ENCODE measurements at regions not wholly inside any gene's neighbourhood (a gene's known extent, or its start where the extent isn't known, plus 50 kb on each side); places are given as distances from the start of the nearest gene placed in this dataset.
"Not testable (repeated sequence)": the region's sequence is repeated elsewhere in the genome, so short reads cannot be mapped to it uniquely, and the experiment has no call there.

GRCh38 chr7:145102199-145102598 is 266.3 kb upstream of the TPK1 start:
- DNase-seq (ENCODE audit: low read depth) = not testable (repeated sequence)

GRCh38 chr7:145092766-145093165 is 256.9 kb upstream of the TPK1 start:
- no peak for DNase-seq (ENCODE audit: low read depth)

GRCh38 chr7:145088111-145088745 is 252.4 kb upstream of the TPK1 start:
- DNase-seq (ENCODE audit: low read depth) = no peak

- DNase-seq (ENCODE audit: low read depth) = no peak
Measured at GRCh38 chr7:145082366-145083161, 246.7 kb upstream of the TPK1 start.

- DNase-seq (ENCODE audit: low read depth) = no peak
Measured at GRCh38 chr7:145065473-145065872, 229.6 kb upstream of the TPK1 start.

GRCh38 chr7:145064114-145064513 is 228.3 kb upstream of the TPK1 start:
- DNase-seq (ENCODE audit: low read depth) = no peak

GRCh38 chr7:145053781-145054180 is 217.9 kb upstream of the TPK1 start:
- no peak for DNase-seq (ENCODE audit: low read depth)

- no peak for DNase-seq (ENCODE audit: low read depth)
Measured at GRCh38 chr7:145050415-145050814, 214.6 kb upstream of the TPK1 start.

GRCh38 chr7:145036604-145037405 is 201.0 kb upstream of the TPK1 start:
- DNase-seq (ENCODE audit: low read depth) = peak; percentile 11

- no peak for DNase-seq (ENCODE audit: low read depth)
Measured at GRCh38 chr7:145031162-145031561, 195.3 kb upstream of the TPK1 start.

- no peak for DNase-seq (ENCODE audit: low read depth)
Measured at GRCh38 chr7:145030754-145031153, 194.9 kb upstream of the TPK1 start.

- no peak for DNase-seq (ENCODE audit: low read depth)
Measured at GRCh38 chr7:145020454-145020853, 184.6 kb upstream of the TPK1 start.

GRCh38 chr7:145016068-145016467 is 180.2 kb upstream of the TPK1 start:
- DNase-seq (ENCODE audit: low read depth) = no peak

- no peak for DNase-seq (ENCODE audit: low read depth)
Measured at GRCh38 chr7:145009876-145010275, 174.0 kb upstream of the TPK1 start.

- no peak for DNase-seq (ENCODE audit: low read depth)
Measured at GRCh38 chr7:145005601-145006000, 169.7 kb upstream of the TPK1 start.

- DNase-seq (ENCODE audit: low read depth) = no peak
Measured at GRCh38 chr7:144997512-144997911, 161.7 kb upstream of the TPK1 start.

GRCh38 chr7:144995495-144995894 is 159.6 kb upstream of the TPK1 start:
- no peak for DNase-seq (ENCODE audit: low read depth)

- no peak for DNase-seq (ENCODE audit: low read depth)
Measured at GRCh38 chr7:144991041-144991440, 155.2 kb upstream of the TPK1 start.

GRCh38 chr7:144987686-144988085 is 151.8 kb upstream of the TPK1 start:
- no peak for DNase-seq (ENCODE audit: low read depth)

GRCh38 chr7:144982133-144982532 is 146.3 kb upstream of the TPK1 start:
- no peak for DNase-seq (ENCODE audit: low read depth)

- no peak for DNase-seq (ENCODE audit: low read depth)
Measured at GRCh38 chr7:144975882-144976281, 140.0 kb upstream of the TPK1 start.

GRCh38 chr7:144969787-144970186 is 133.9 kb upstream of the TPK1 start:
- DNase-seq (ENCODE audit: low read depth) = no peak

GRCh38 chr7:144960763-144961162 is 124.9 kb upstream of the TPK1 start:
- no peak for DNase-seq (ENCODE audit: low read depth)
